ENCODE measurements at regions not wholly inside any gene's neighbourhood (a gene's known extent, or its start where the extent isn't known, plus 50 kb on each side); places are given as distances from the start of the nearest gene placed in this dataset.

- TF ChIP-seq, protein P1, sequence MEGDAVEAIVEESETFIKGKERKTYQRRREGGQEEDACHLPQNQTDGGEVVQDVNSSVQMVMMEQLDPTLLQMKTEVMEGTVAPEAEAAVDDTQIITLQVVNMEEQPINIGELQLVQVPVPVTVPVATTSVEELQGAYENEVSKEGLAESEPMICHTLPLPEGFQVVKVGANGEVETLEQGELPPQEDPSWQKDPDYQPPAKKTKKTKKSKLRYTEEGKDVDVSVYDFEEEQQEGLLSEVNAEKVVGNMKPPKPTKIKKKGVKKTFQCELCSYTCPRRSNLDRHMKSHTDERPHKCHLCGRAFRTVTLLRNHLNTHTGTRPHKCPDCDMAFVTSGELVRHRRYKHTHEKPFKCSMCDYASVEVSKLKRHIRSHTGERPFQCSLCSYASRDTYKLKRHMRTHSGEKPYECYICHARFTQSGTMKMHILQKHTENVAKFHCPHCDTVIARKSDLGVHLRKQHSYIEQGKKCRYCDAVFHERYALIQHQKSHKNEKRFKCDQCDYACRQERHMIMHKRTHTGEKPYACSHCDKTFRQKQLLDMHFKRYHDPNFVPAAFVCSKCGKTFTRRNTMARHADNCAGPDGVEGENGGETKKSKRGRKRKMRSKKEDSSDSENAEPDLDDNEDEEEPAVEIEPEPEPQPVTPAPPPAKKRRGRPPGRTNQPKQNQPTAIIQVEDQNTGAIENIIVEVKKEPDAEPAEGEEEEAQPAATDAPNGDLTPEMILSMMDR (IDR thresholded peaks at IDR 0.05): no peak
- TF ChIP-seq POLR2A (IDR thresholded peaks at IDR 0.05) (no peak), EP300 (IDR thresholded peaks at IDR 0.05) (no peak)
Measured at GRCh38 chr1:194950584-194950983, 1657.7 kb downstream of the KCNT2 start.
